ENCODE measurements at regions not wholly inside any gene's neighbourhood (a gene's known extent, or its start where the extent isn't known, plus 50 kb on each side); places are given as distances from the start of the nearest gene placed in this dataset.

GRCh38 chr21:16792101-16792500 is 720.7 kb upstream of the CXADR start:
- H3K4me1 ChIP-seq (ENCODE audit: low read depth) = no peaks in the 10 kb centered on the region
- H3K36me3 ChIP-seq (ENCODE audit: low read depth) = no peaks in the 10 kb centered on the region
- intact Hi-C loops (cut with DNase I, micrococcal nuclease) = loop anchor here in 1 of 2 donors (5.0 kb wide), 1 partner anchor 50 kb away; no protein-coding TSS in a partner anchor
- DNase-seq = no peak
- no peak for TF ChIP-seq CTCF (IDR thresholded peaks at IDR 0.05)
- ATAC-seq = no peak
- no peak overlapping the region for H3K4me3 ChIP-seq
- no peaks in the 10 kb centered on the region for H3K9me3 ChIP-seq

GRCh38 chr21:16794950-16795349 is 717.9 kb upstream of the CXADR start:
- no peak for ATAC-seq
- intact Hi-C loops (cut with DNase I, micrococcal nuclease) = loop anchor here in 1 of 2 donors (5.0 kb wide), 1 partner anchor 53 kb away; no protein-coding TSS in a partner anchor
- TF ChIP-seq CTCF (IDR thresholded peaks at IDR 0.05) = no peak

GRCh38 chr21:16796776-16797175 is 716.1 kb upstream of the CXADR start:
- intact Hi-C loops (cut with DNase I, micrococcal nuclease) = no loop called here
- Histone ChIP-seq H3K9me3 (no peaks in the 10 kb centered on the region), H3K4me1 (ENCODE audit: low read depth) (no peaks in the 10 kb centered on the region), H3K4me3 (no peak overlapping the region), H3K36me3 (ENCODE audit: low read depth) (no peaks in the 10 kb centered on the region)
- ATAC-seq = no peak
- TF ChIP-seq CTCF (IDR thresholded peaks at IDR 0.05) = no peak
- DNase-seq = no peak

More at GRCh38 chr21:16794950-16795349, 717.9 kb upstream of the CXADR start:
- Histone ChIP-seq H3K9me3 (no peaks in the 10 kb centered on the region), H3K36me3 (ENCODE audit: low read depth) (no peaks in the 10 kb centered on the region), H3K4me3 (no peak overlapping the region), H3K4me1 (ENCODE audit: low read depth) (no peaks in the 10 kb centered on the region)
- DNase-seq = no peak

GRCh38 chr21:16797540-16797939 is 715.3 kb upstream of the CXADR start:
- no peak for DNase-seq
- no peaks in the 10 kb centered on the region for H3K36me3 ChIP-seq (ENCODE audit: low read depth)
- no peak for TF ChIP-seq CTCF (IDR thresholded peaks at IDR 0.05)
- H3K4me1 ChIP-seq (ENCODE audit: low read depth) = no peaks in the 10 kb centered on the region
- no peaks in the 10 kb centered on the region for H3K9me3 ChIP-seq
- no peak for ATAC-seq
- intact Hi-C loops (cut with DNase I, micrococcal nuclease) = no loop called here
- H3K4me3 ChIP-seq = no peak overlapping the region

- DNase-seq (no peak), ATAC-seq (no peak)
- Histone ChIP-seq H3K4me1 (ENCODE audit: low read depth) (no peaks in the 10 kb centered on the region), H3K4me3 (no peak overlapping the region), H3K36me3 (ENCODE audit: low read depth) (no peaks in the 10 kb centered on the region), H3K9me3 (no peaks in the 10 kb centered on the region)
- no peak for TF ChIP-seq CTCF (IDR thresholded peaks at IDR 0.05)
- intact Hi-C loops (cut with DNase I, micrococcal nuclease) = no loop called here
Observed at GRCh38 chr21:16797966-16798365, 714.9 kb upstream of the CXADR start.

Data from mucosa of descending colon (tissue), 3 donors.